ENCODE measurements at regions not wholly inside any gene's neighbourhood (a gene's known extent, or its start where the extent isn't known, plus 50 kb on each side); places are given as distances from the start of the nearest gene placed in this dataset.

DNA sequence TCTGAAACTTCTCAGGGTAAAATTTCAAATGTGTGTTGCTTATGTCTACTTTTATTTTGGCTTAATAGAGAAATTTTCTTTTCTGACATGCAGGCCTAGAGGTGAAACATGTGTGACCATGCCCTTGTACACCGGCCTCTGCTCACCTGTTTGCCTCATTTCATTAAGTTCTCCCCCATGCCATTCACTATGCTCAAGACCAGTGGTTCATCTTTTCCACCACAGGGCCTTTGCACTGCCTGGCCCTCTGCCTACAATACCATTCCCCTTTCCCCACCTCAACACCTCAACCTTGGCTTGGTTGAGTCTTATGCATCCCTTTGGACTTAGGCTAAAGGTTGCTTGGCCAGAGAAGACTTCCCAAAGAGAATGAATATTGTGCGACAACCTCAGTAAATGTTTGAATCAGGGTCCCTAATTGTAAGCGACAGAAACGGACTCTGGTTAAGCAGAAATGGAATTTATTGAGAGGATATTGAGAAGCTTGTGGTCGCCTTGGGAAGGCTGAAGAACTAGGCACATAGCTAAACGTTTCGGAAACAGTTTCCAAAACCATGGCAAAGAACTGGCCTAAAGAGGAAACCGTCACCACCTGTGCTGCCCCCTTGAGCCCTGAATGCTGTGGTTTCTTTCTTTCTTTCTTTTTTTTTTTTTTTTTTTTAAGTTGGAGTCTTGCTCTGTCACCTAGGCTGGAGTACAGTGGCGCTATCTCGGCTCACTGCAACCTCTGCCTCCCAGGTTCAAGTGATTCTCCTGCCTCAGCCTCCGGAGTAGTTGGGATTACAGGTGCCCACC, 152.2 kb downstream of the SOX4 start:
- no peaks in the 10 kb centered on the region for H3K27me3 Mint-ChIP-seq (ENCODE audit: low read depth)
- H4K5ac ChIP-seq (ENCODE audit: insufficient read length, low read depth, low read length) = no peak overlapping the region
- no peaks in the 10 kb centered on the region for H3K27me3 ChIP-seq (ENCODE audit: insufficient read depth, low read length)
- H3K9me3 ChIP-seq (ENCODE audit: control insufficient read depth, low read depth, low read length) = no peaks in the 10 kb centered on the region
- H4K91ac ChIP-seq (ENCODE audit: insufficient read length, low read depth, low read length) = no peak overlapping the region
- H3K4ac ChIP-seq (ENCODE audit: low read depth, low read length) = no peak overlapping the region
- no peak overlapping the region for H2BK20ac ChIP-seq (ENCODE audit: low read depth, low read length, poor library complexity, severe bottlenecking)
- no peak overlapping the region for H3K56ac ChIP-seq (ENCODE audit: insufficient read length, low read depth, low read length)
- H3K27ac ChIP-seq (ENCODE audit: insufficient read length, low read depth, low read length) = no peak overlapping the region
- no peak overlapping the region for H2BK5ac ChIP-seq (ENCODE audit: insufficient read length, low read length)
- H3K23me2 ChIP-seq (ENCODE audit: insufficient read length, low read depth, low read length, poor library complexity, severe bottlenecking) = no peaks in the 10 kb centered on the region
- no CpG with 5 or more reads among the region's 11 CpGs for WGBS (ENCODE audit: extremely low coverage, insufficient read length, low lambda C conversion rate)
- H3K9ac ChIP-seq (ENCODE audit: extremely low read depth, insufficient read length, low read length) = no peak overlapping the region
- no peak overlapping the region for H3K14ac ChIP-seq (ENCODE audit: insufficient read depth, low read length)
- H2BK120ac ChIP-seq (ENCODE audit: low read depth, low read length, poor library complexity, severe bottlenecking) = no peak overlapping the region
- no peak overlapping the region for H3K18ac ChIP-seq (ENCODE audit: insufficient read length, low read depth, low read length)
- H2BK12ac ChIP-seq (ENCODE audit: insufficient read length, low read depth, low read length) = no peak overlapping the region
- peaks cover 4 to 17% (median 7%) of the 10 kb centered on the region in 3 experiments; a peak in 5 of 7 replicates for H3K36me3 Mint-ChIP-seq (ENCODE audit: insufficient read depth in 1 of 3, low read depth in 3 of 3)
- H3K27ac Mint-ChIP-seq = peak overlapping the region in 1 of 3 experiments; percentile 78; a peak in 3 of 7 replicates
- H2AK5ac ChIP-seq (ENCODE audit: insufficient read length, low read length) = no peak overlapping the region
- no peak overlapping the region for H2AFZ ChIP-seq (ENCODE audit: low read length)
- peaks cover 18% of the 10 kb centered on the region; the same call in 1 of the 2 replicates for H3K4me1 ChIP-seq (ENCODE audit: insufficient read depth, low read length)
- no peak overlapping the region for H2BK15ac ChIP-seq (ENCODE audit: low read depth, low read length)
- no peak overlapping the region for H3K23ac ChIP-seq (ENCODE audit: insufficient read length, low read depth, low read length)
- H3K4me2 ChIP-seq (ENCODE audit: insufficient read depth, insufficient read length, low read length) = no peak overlapping the region
- no peak overlapping the region for H3K4me3 Mint-ChIP-seq
- no peak overlapping the region for H4K8ac ChIP-seq (replicated peaks; ENCODE audit: insufficient read length, low read depth, low read length)
- TF ChIP-seq, protein P1, sequence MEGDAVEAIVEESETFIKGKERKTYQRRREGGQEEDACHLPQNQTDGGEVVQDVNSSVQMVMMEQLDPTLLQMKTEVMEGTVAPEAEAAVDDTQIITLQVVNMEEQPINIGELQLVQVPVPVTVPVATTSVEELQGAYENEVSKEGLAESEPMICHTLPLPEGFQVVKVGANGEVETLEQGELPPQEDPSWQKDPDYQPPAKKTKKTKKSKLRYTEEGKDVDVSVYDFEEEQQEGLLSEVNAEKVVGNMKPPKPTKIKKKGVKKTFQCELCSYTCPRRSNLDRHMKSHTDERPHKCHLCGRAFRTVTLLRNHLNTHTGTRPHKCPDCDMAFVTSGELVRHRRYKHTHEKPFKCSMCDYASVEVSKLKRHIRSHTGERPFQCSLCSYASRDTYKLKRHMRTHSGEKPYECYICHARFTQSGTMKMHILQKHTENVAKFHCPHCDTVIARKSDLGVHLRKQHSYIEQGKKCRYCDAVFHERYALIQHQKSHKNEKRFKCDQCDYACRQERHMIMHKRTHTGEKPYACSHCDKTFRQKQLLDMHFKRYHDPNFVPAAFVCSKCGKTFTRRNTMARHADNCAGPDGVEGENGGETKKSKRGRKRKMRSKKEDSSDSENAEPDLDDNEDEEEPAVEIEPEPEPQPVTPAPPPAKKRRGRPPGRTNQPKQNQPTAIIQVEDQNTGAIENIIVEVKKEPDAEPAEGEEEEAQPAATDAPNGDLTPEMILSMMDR (conservative IDR thresholded peaks at IDR 0.05) = peak; percentile 51
- H3K9me3 Mint-ChIP-seq = peaks cover 0 to 2% of the 10 kb centered on the region in 2 experiments; a peak in 1 of 5 replicates
- no peaks in the 10 kb centered on the region for H3K79me1 ChIP-seq (ENCODE audit: insufficient read depth, low read depth, low read length, poor library complexity, severe bottlenecking)
- peaks cover 31% of the 10 kb centered on the region for H3K79me2 ChIP-seq (ENCODE audit: insufficient read depth, low read length)
- H3K4me1 Mint-ChIP-seq = peaks cover 67 to 75% of the 10 kb centered on the region in 2 experiments
- H4K20me1 ChIP-seq (ENCODE audit: control insufficient read depth, insufficient read depth, insufficient read length) = no peaks in the 10 kb centered on the region
- DNase-seq = no peak
- no peak overlapping the region for H3T11ph ChIP-seq (ENCODE audit: low read length)
